Gastroesophageal sphincter (tissue), 4 donors: ENCODE measurements at regions not wholly inside any gene's neighbourhood (a gene's known extent, or its start where the extent isn't known, plus 50 kb on each side); places are given as distances from the start of the nearest gene placed in this dataset.

ENCODE experiments used
- ATAC-seq: fragments of 150-250 bp; one replicate; pipeline ENCODE4 v1.9.1; 2016; ENCODE audit warnings: mild to moderate bottlenecking, moderate library complexity
- H3K27ac ChIP-seq, 4 donors: fragments of 200-600 bp; sonication (generic) in 3 of 4; 1 replicate in 3 of 4; 2 replicates in 1 of 4; pipeline ENCODE4 v1.5.1; 2016 to 2019
- H3K27me3 ChIP-seq: fragments of 200-600 bp; sonication (generic); one replicate; pipeline ENCODE4 v1.5.1; 2019
- H3K36me3 ChIP-seq, 2 donors: fragments of 200-600 bp; sonication (generic); one replicate each; pipeline ENCODE4 v1.5.1; 2019; ENCODE audit warnings: control low read depth in 1 of 2
- H3K4me1 ChIP-seq, 3 donors: fragments of 200-600 bp; sonication (generic); 1 replicate in 2 of 3; 2 replicates in 1 of 3; pipeline ENCODE4 v1.5.1; 2016 to 2019; ENCODE audit warnings: control low read depth in 2 of 3
- H3K4me3 ChIP-seq, 2 donors: fragments of 200-600 bp; sonication (generic); one replicate each; pipeline ENCODE4 v1.5.1; 2019; ENCODE audit warnings: mild to moderate bottlenecking in 1 of 2, moderate library complexity in 1 of 2
- H3K9me3 ChIP-seq, 3 donors: fragments of 200-600 bp; sonication (generic); one replicate each; pipeline ENCODE4 v1.5.1; 2017 to 2019; ENCODE audit warnings: control low read depth in 2 of 3
- EP300 ChIP-seq: sonication (generic); formaldehyde crosslinking; IDR thresholded peaks from one replicate; pipeline ENCODE4 v1.6.1; 2017; ENCODE audit warnings: antibody characterized with exemption, mild to moderate bottlenecking
- POLR2A ChIP-seq, 2 donors: fragments of 450-650 bp; IDR thresholded peaks; one replicate each; pipeline ENCODE4 v1.6.1; 2017; ENCODE audit warnings: antibody characterized with exemption in 2 of 2, mild to moderate bottlenecking in 2 of 2, moderate library complexity in 1 of 2
- POLR2AphosphoS5 ChIP-seq: sonication (generic); formaldehyde crosslinking; IDR thresholded peaks from one replicate; pipeline ENCODE4 v1.6.1; 2017; ENCODE audit warnings: antibody characterized with exemption
- WGBS, 2 donors: methylation state at CpG; one replicate each; pipeline ENCODE4 v1.1.5; 2018; ENCODE audit warnings: low coverage in 1 of 2; 5-methylcytosine and 5-hydroxymethylcytosine counted together
- TF ChIP-seq, protein P1 (sequence below), 4 experiments: fragments of 200-600 bp in 2 of 4; fragments of 450-650 bp in 2 of 4; sonication (generic) in 1 of 4; IDR thresholded peaks; one replicate each; pipeline ENCODE4 v1.5.1; 2017 to 2019; ENCODE audit warnings: antibody characterized with exemption in 4 of 4, mild to moderate bottlenecking in 2 of 4, moderate library complexity in 2 of 4

- TF ChIP-seq, protein P1, sequence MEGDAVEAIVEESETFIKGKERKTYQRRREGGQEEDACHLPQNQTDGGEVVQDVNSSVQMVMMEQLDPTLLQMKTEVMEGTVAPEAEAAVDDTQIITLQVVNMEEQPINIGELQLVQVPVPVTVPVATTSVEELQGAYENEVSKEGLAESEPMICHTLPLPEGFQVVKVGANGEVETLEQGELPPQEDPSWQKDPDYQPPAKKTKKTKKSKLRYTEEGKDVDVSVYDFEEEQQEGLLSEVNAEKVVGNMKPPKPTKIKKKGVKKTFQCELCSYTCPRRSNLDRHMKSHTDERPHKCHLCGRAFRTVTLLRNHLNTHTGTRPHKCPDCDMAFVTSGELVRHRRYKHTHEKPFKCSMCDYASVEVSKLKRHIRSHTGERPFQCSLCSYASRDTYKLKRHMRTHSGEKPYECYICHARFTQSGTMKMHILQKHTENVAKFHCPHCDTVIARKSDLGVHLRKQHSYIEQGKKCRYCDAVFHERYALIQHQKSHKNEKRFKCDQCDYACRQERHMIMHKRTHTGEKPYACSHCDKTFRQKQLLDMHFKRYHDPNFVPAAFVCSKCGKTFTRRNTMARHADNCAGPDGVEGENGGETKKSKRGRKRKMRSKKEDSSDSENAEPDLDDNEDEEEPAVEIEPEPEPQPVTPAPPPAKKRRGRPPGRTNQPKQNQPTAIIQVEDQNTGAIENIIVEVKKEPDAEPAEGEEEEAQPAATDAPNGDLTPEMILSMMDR (IDR thresholded peaks at IDR 0.05): no peak
- no peak for TF ChIP-seq POLR2A (IDR thresholded peaks at IDR 0.05)
- TF ChIP-seq EP300: no peak
- TF ChIP-seq POLR2AphosphoS5: no peak
- H3K27ac ChIP-seq: no peak overlapping the region
- no peaks in the 10 kb centered on the region for H3K36me3 ChIP-seq
- H3K9me3 ChIP-seq: peaks cover 0 to 5% (median 0%) of the 10 kb centered on the region in 3 donors
- no peaks in the 10 kb centered on the region for H3K27me3 ChIP-seq
- ATAC-seq: no peak
- H3K4me1 ChIP-seq: no peaks in the 10 kb centered on the region
- no peak overlapping the region for H3K4me3 ChIP-seq
These were observed 421.7 kb downstream of the SPATA31D1 start for GRCh38 chr9:82410306-82410705.

GRCh38 chr9:82410866-82411265, 422.3 kb downstream of the SPATA31D1 start:
- H3K4me3 ChIP-seq: no peak overlapping the region
- no peaks in the 10 kb centered on the region for H3K4me1 ChIP-seq
- no peaks in the 10 kb centered on the region for H3K27me3 ChIP-seq
- TF ChIP-seq, protein P1 (IDR thresholded peaks at IDR 0.05): no peak
- TF ChIP-seq POLR2A (IDR thresholded peaks at IDR 0.05): no peak
- TF ChIP-seq EP300: no peak
- TF ChIP-seq POLR2AphosphoS5: no peak
- peaks cover 0 to 5% (median 0%) of the 10 kb centered on the region in 3 donors for H3K9me3 ChIP-seq
- no peak overlapping the region for H3K27ac ChIP-seq
- ATAC-seq: no peak
- H3K36me3 ChIP-seq: no peaks in the 10 kb centered on the region

DNA sequence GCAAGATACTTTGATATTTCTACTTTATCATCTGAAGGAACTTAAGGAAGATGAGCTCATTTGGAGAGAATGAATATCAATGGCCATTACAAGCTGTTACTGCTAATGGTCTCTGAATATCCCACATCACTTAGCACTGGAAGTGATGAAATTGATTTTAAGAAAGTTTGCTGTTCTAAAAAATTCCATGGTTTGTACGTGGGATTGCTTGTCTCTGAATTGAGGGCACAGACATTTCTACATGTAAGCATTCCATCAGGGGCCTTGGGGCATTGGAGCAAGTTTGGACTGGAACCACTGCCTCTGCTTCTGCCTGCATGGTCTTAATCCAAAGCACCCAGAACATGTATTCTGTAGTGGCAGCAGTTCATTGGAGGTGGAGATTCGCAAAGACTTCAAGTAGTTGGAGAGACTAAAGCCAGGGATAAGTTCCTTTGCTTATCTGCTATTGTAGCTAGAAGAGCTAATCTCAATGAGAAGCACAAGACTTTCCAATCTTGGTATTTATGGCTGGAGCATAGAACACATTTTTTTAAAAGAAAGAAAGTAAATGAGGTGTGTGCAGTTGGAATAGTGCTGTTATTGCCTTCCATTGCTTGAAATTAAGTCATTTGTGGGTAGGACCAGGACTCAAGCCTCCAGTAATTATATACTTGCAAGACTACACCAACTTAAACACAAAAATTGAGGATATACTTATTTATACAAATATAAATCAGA, 424.2 kb downstream of the SPATA31D1 start:
- TF ChIP-seq, protein P1 (IDR thresholded peaks at IDR 0.05): no peak
- TF ChIP-seq POLR2AphosphoS5: no peak
- no peak for TF ChIP-seq EP300
- TF ChIP-seq POLR2A (IDR thresholded peaks at IDR 0.05): no peak
- ATAC-seq: no peak
- H3K4me1 ChIP-seq: no peaks in the 10 kb centered on the region
- H3K27me3 ChIP-seq: no peaks in the 10 kb centered on the region
- 71 to 76% methylated on average over 1 to 2 of the region's 2 CpGs for WGBS, 2 donors
- H3K36me3 ChIP-seq: no peaks in the 10 kb centered on the region
- H3K9me3 ChIP-seq: peaks cover 0 to 5% (median 0%) of the 10 kb centered on the region in 3 donors
- no peak overlapping the region for H3K4me3 ChIP-seq
- no peak overlapping the region for H3K27ac ChIP-seq

DNA sequence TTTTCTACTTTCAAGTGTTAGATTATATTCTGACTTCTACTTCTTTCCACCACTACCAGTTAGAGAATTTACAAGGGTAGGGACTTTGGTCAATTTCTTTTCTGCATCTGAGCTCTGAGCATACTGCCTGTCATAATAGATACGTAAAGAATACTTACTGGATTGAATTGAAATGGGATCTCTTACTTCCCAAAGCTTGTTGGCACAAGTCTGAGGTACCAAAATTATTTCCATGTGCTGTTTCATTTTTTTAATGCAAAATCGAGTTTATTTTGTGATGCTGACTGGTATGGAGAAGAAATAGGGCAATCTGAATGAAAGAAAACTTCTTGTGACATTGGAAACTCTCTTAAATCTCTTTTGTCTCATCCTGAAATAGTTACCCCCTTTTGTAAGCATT, 428.9 kb downstream of the SPATA31D1 start:
- no peaks in the 10 kb centered on the region for H3K36me3 ChIP-seq
- TF ChIP-seq POLR2A (IDR thresholded peaks at IDR 0.05) (no peak), POLR2AphosphoS5 (no peak), EP300 (no peak)
- TF ChIP-seq, protein P1 (IDR thresholded peaks at IDR 0.05): no peak
- peaks cover 0 to 7% (median 0%) of the 10 kb centered on the region in 3 donors for H3K4me1 ChIP-seq
- H3K4me3 ChIP-seq: no peak overlapping the region
- 65 to 74% methylated on average over 2 of the region's 2 CpGs for WGBS, 2 donors
- peaks cover 0 to 5% (median 0%) of the 10 kb centered on the region in 3 donors for H3K9me3 ChIP-seq
- no peak overlapping the region for H3K27ac ChIP-seq
- H3K27me3 ChIP-seq: no peaks in the 10 kb centered on the region
- ATAC-seq: no peak

DNA sequence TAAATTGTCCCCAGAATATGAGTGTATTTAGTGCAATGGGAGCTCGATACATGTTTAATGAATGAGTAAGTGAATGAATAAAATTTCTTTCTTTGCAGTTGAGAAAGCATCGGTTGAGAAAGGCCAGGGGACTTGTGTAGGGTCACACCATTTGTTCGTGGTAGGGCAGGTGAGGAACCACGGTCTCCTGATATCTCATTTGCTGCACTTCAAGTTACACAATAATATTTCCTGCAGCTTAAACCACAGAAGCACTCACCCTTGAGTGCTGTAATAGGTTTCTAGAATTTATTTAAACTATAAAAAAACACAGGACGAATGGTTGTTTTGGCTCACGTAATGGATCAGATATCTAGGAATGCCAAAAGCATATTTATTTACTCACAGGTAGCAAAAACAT, 429.8 kb downstream of the SPATA31D1 start:
- no peak for ATAC-seq
- H3K27me3 ChIP-seq: no peaks in the 10 kb centered on the region
- no peak overlapping the region for H3K4me3 ChIP-seq
- H3K27ac ChIP-seq: no peak overlapping the region
- WGBS, 2 donors: 75 to 91% methylated on average over 5 to 6 of the region's 6 CpGs
- TF ChIP-seq EP300 (no peak), POLR2AphosphoS5 (no peak), POLR2A (IDR thresholded peaks at IDR 0.05) (no peak)
- TF ChIP-seq, protein P1 (IDR thresholded peaks at IDR 0.05): no peak
- H3K36me3 ChIP-seq: no peaks in the 10 kb centered on the region
- peaks cover 0 to 5% (median 0%) of the 10 kb centered on the region in 3 donors for H3K9me3 ChIP-seq
- peaks cover 0 to 7% (median 0%) of the 10 kb centered on the region in 3 donors for H3K4me1 ChIP-seq
